PC-3 (cell line): ENCODE measurements at regions not wholly inside any gene's neighbourhood (a gene's known extent, or its start where the extent isn't known, plus 50 kb on each side); places are given as distances from the start of the nearest gene placed in this dataset.

ENCODE experiments used
- ATAC-seq: fragments of 200-7000 bp; cut with Tn5 transposase; 2 replicates; pipeline ENCODE4 v1.9.1; 2020; ENCODE audit warnings: mild to moderate bottlenecking, moderate library complexity
- BruUV-seq: library from RNA; stranded (reverse); fragments of 400-500 nt; replicated peaks from 2 replicates; lab custom pipeline; 2021; lab: Mats Ljungman, UMichigan
- CTCF ChIA-PET: fragments of 300-600 bp; sonication (Branson Sonifier 250); formaldehyde crosslinking; loops from one replicate; lab custom pipeline; 2022; ENCODE audit warnings: antibody characterized with exemption; lab: Charles Lee
- POLR2A ChIA-PET: fragments of 300-600 bp; sonication (Branson Sonifier 250); formaldehyde crosslinking; loops from one replicate; lab custom pipeline; 2022; ENCODE audit warnings: antibody characterized with exemption; ENCODE audit not compliant: unreplicated experiment; lab: Charles Lee
- DNase-seq: peaks from one replicate; pipeline ENCODE4 v3.0.0-alpha.2; 2015
- H2AFZ ChIP-seq: fragments of 300-600 bp; sonication (generic); 2 replicates; pipeline ENCODE4 v1.6.0; 2016; ENCODE audit warnings: antibody characterized with exemption, low read length
- H3F3A ChIP-seq: fragments of 300-600 bp; sonication (generic); one replicate; pipeline ENCODE4 v1.6.0; 2017; ENCODE audit warnings: antibody characterized with exemption, low read length, control low read depth, mild to moderate bottlenecking; ENCODE audit not compliant: unreplicated experiment
- H3K27ac ChIP-seq: fragments of 300-600 bp; sonication (generic); 2 replicates; pipeline ENCODE4 v1.5.1; 2016; ENCODE audit warnings: mild to moderate bottlenecking, low read length
- H3K27me3 ChIP-seq: fragments of 300-600 bp; sonication (generic); 2 replicates; pipeline ENCODE4 v1.6.1; 2016; ENCODE audit warnings: low read length, mixed read lengths
- H3K36me3 ChIP-seq: fragments of 300-600 bp; sonication (generic); 2 replicates; pipeline ENCODE4 v1.6.1; 2016; ENCODE audit warnings: low read depth, mixed run types, low read length, mixed read lengths
- H3K4me1 ChIP-seq: fragments of 300-600 bp; sonication (generic); 2 replicates; pipeline ENCODE4 v1.5.1; 2016; ENCODE audit warnings: low read length; ENCODE audit not compliant: insufficient read depth
- H3K4me2 ChIP-seq: fragments of 300-600 bp; sonication (generic); 2 replicates; pipeline ENCODE4 v1.6.0; 2016; ENCODE audit warnings: low read length
- H3K4me3 ChIP-seq: fragments of 300-600 bp; sonication (generic); 2 replicates; pipeline ENCODE4 v1.5.1; 2016; ENCODE audit warnings: mild to moderate bottlenecking, low read length, mixed read lengths
- H3K79me2 ChIP-seq: fragments of 300-600 bp; sonication (generic); 2 replicates; pipeline ENCODE4 v1.6.1; 2017; ENCODE audit warnings: low read length, mixed read lengths
- H3K9ac ChIP-seq: fragments of 300-600 bp; sonication (generic); 2 replicates; pipeline ENCODE4 v1.6.0; 2016; ENCODE audit warnings: mild to moderate bottlenecking, low read length
- H3K9me2 ChIP-seq: fragments of 300-600 bp; sonication (generic); replicated peaks from 2 replicates; pipeline ENCODE4 v1.6.1; 2016; ENCODE audit warnings: mixed run types, low read length, mixed read lengths
- H3K9me3 ChIP-seq: fragments of 300-600 bp; sonication (generic); 2 replicates; pipeline ENCODE4 v1.6.1; 2016; ENCODE audit warnings: low read length, mixed read lengths
- H4K20me1 ChIP-seq: fragments of 300-600 bp; sonication (generic); 2 replicates; pipeline ENCODE4 v1.6.1; 2016; ENCODE audit warnings: low read length, mixed read lengths
- CTCF ChIP-seq: fragments of 300-600 bp; sonication (generic); conservative IDR thresholded peaks from 2 replicates; pipeline ENCODE4 v1.5.1; 2017; ENCODE audit warnings: antibody characterized with exemption, low read depth, mild to moderate bottlenecking, low read length
- EZH2 ChIP-seq: fragments of 300-600 bp; sonication (generic); IDR thresholded peaks from one replicate; pipeline ENCODE4 v1.6.1; 2017; ENCODE audit warnings: antibody characterized with exemption, mild to moderate bottlenecking, low read length; ENCODE audit not compliant: unreplicated experiment
- EZH2phosphoT487 ChIP-seq: fragments of 300-600 bp; sonication (generic); IDR thresholded peaks from 2 replicates; pipeline ENCODE4 v1.6.1; 2018; ENCODE audit warnings: mild to moderate bottlenecking, antibody characterized with exemption, low read length, borderline replicate concordance
- intact Hi-C: fragments of 100-400 bp; cut with micrococcal nuclease; formaldehyde crosslinking; loops from 2 replicates; pipeline ENCODE4 v1.9.0; 2023

GRCh38 chr13:29674532-29674931 lies 79.0 kb upstream of the SLC7A1 start:
- Histone ChIP-seq H3K9ac (no peak overlapping the region), H2AFZ (no peak overlapping the region), H3K36me3 (no peaks in the 10 kb centered on the region), H3K4me3 (no peak overlapping the region), H3K9me3 (no peaks in the 10 kb centered on the region), H3K4me2 (no peak overlapping the region), H3K4me1 (no peaks in the 10 kb centered on the region), H3K79me2 (no peaks in the 10 kb centered on the region), H3F3A (no peaks in the 10 kb centered on the region), H3K27ac (no peak overlapping the region), H4K20me1 (no peaks in the 10 kb centered on the region), H3K9me2 (no peaks in the 10 kb centered on the region), H3K27me3 (peaks cover 7% of the 10 kb centered on the region)
- BruUV-seq = no TSS peak
- POLR2A ChIA-PET = no interaction called here
- CTCF ChIA-PET = no interaction called here
- TF ChIP-seq CTCF (no peak), EZH2 (no peak), EZH2phosphoT487 (no peak)
- intact Hi-C loops = no loop called here
- DNase-seq = peak; percentile 30
- ATAC-seq = no peak

- DNase-seq = no peak
- POLR2A ChIA-PET = interaction anchor here (0.6 kb wide), 1 partner anchor 953 kb away, joined by 5 read pairs; the partner anchor contains the start of gene USPL1
- CTCF ChIA-PET = no interaction called here
These were observed 69.1 kb upstream of the SLC7A1 start for GRCh38 chr13:29664591-29664990.

More at GRCh38 chr13:29664591-29664990, 69.1 kb upstream of the SLC7A1 start:
- Histone ChIP-seq H3K27me3 (peaks cover 39% of the 10 kb centered on the region), H3K27ac (no peak overlapping the region), H3K9me2 (0 out of 2 replicates have a peak, but pooled peaks cover 3% of the 10 kb centered on the region), H4K20me1 (no peaks in the 10 kb centered on the region), H3K9ac (no peak overlapping the region), H2AFZ (no peak overlapping the region), H3K4me3 (no peak overlapping the region), H3K36me3 (no peaks in the 10 kb centered on the region), H3F3A (no peaks in the 10 kb centered on the region), H3K79me2 (no peaks in the 10 kb centered on the region), H3K9me3 (no peaks in the 10 kb centered on the region), H3K4me1 (no peaks in the 10 kb centered on the region), H3K4me2 (no peak overlapping the region)
- no peak for ATAC-seq
- no peak for TF ChIP-seq EZH2
- TF ChIP-seq CTCF = no peak
- TF ChIP-seq EZH2phosphoT487 = no peak
- intact Hi-C loops = no loop called here
- no TSS peak for BruUV-seq
